HepG2 (cell line): ENCODE measurements at regions not wholly inside any gene's neighbourhood (a gene's known extent, or its start where the extent isn't known, plus 50 kb on each side); places are given as distances from the start of the nearest gene placed in this dataset.

Experiments
- ATAC-seq: fragments of 200-7000 bp; cut with Tn5 transposase; 3 replicates; pipeline ENCODE4 v1.9.1; 2020; ENCODE audit warnings: mild to moderate bottlenecking, moderate library complexity
- BruUV-seq: library from RNA; stranded (reverse); fragments of 400-500 nt; replicated peaks from 2 replicates; lab custom pipeline; 2021; lab: Mats Ljungman, UMichigan
- CTCF ChIA-PET: fragments of 300-600 bp; formaldehyde crosslinking; extraction: SDS; loops from one replicate; lab custom pipeline; 2021; ENCODE audit warnings: low total read pairs, inconsistent platforms, low intra/inter-chr PET ratio; lab: Yijun Ruan, JAX
- POLR2A ChIA-PET: fragments of 350-600 bp; sonication (Branson Sonifier 250); formaldehyde crosslinking; loops from one replicate; lab custom pipeline; 2020; ENCODE audit warnings: antibody characterized with exemption, inconsistent platforms; lab: Yijun Ruan, JAX
- DNase-seq: peaks from one replicate; pipeline ENCODE4 v3.0.0-alpha.2; 2015; ENCODE audit warnings: low spot score
- FAIRE-seq: peaks from 3 replicates; lab custom pipeline; 2011; peaks lifted over from hg19 to GRCh38; lab: Jason Lieb, UNC
- H2AFZ ChIP-seq: one replicate; pipeline ENCODE4 v1.6.1; 2011; ENCODE audit warnings: low read length, inconsistent platforms
- H3K27ac ChIP-seq: fragments of 300-600 bp; 3 replicates; pipeline ENCODE4 v1.8.0; 2011; ENCODE audit warnings: mixed run types, mild to moderate bottlenecking, mixed read lengths, low read length, inconsistent platforms; ENCODE audit not compliant: insufficient read depth; ENCODE audit errors: extremely low read length
- H3K27me3 ChIP-seq, 2 experiments: fragments of 200-600 bp in 1 of 2; 2 replicates in 1 of 2; 3 replicates in 1 of 2; pipeline versions ENCODE4 v1.6.0 to v1.8.0; 2011; ENCODE audit warnings: low read length in 2 of 2, mild to moderate bottlenecking in 2 of 2, moderate library complexity in 2 of 2, inconsistent platforms in 1 of 2; ENCODE audit not compliant: insufficient read depth in 2 of 2, control insufficient read depth in 1 of 2
- H3K36me3 ChIP-seq, 2 experiments: fragments of 200-600 bp in 1 of 2; replicated peaks in 1 of 2; 2 replicates in 1 of 2; 3 replicates in 1 of 2; pipeline versions ENCODE4 v1.5.1 to v1.8.0; 2011; ENCODE audit warnings: low read length in 2 of 2, inconsistent platforms in 1 of 2; ENCODE audit not compliant: insufficient read depth in 2 of 2, control insufficient read depth in 1 of 2
- H3K4me1 ChIP-seq: 2 replicates; pipeline ENCODE4 v1.5.1; 2012; ENCODE audit warnings: low read length, inconsistent platforms; ENCODE audit not compliant: insufficient read depth
- H3K4me2 ChIP-seq: 2 replicates; pipeline ENCODE4 v1.6.0; 2011; ENCODE audit warnings: low read depth, low read length, inconsistent platforms
- H3K4me3 ChIP-seq, 3 experiments: fragments of 200-600 bp in 1 of 3; sonication (generic), shearing (Covaris generic) in 1 of 3; replicated peaks in 1 of 3; 2 replicates each; pipeline ENCODE4 v1.5.1; 2011 to 2016; ENCODE audit warnings: low read length in 3 of 3, inconsistent platforms in 2 of 3, low read depth in 2 of 3, mild to moderate bottlenecking in 2 of 3, control low read depth in 1 of 3, mixed read lengths in 1 of 3; ENCODE audit not compliant: insufficient read depth in 1 of 3
- H3K79me2 ChIP-seq: one replicate; pipeline ENCODE4 v1.6.1; 2011; ENCODE audit warnings: low read length, inconsistent platforms; ENCODE audit not compliant: insufficient read depth
- H3K9ac ChIP-seq: 2 replicates; pipeline ENCODE4 v1.6.0; 2011; ENCODE audit warnings: mild to moderate bottlenecking, low read depth, low read length, inconsistent platforms; ENCODE audit not compliant: insufficient read depth
- H3K9me3 ChIP-seq: 2 replicates; pipeline ENCODE4 v1.5.1; 2012; ENCODE audit warnings: mild to moderate bottlenecking, low read length
- H4K20me1 ChIP-seq: 2 replicates; pipeline ENCODE4 v1.6.0; 2011; ENCODE audit warnings: inconsistent platforms, mild to moderate bottlenecking, low read length, moderate library complexity; ENCODE audit not compliant: insufficient read depth
- ATF6 ChIP-seq: sonication (generic); formaldehyde crosslinking; conservative IDR thresholded peaks from 2 replicates; pipeline ENCODE4 v1.4.0; 2020; ENCODE audit warnings: missing genetic modification reagents
- MYPOP ChIP-seq: sonication (generic); formaldehyde crosslinking; IDR thresholded peaks from 2 replicates; pipeline ENCODE4 v1.8.1; 2023; ENCODE audit warnings: mild to moderate bottlenecking, moderate library complexity, missing genetic modification reagents
- SRY ChIP-seq: sonication (generic); formaldehyde crosslinking; IDR thresholded peaks from 2 replicates; pipeline ENCODE4 v1.8.0; 2022; ENCODE audit warnings: mild to moderate bottlenecking, missing genetic modification reagents
- ZNF276 ChIP-seq: sonication (generic); formaldehyde crosslinking; IDR thresholded peaks from 2 replicates; pipeline ENCODE4 v1.4.0; 2020; ENCODE audit warnings: mild to moderate bottlenecking, low read depth, missing genetic modification reagents
- ZNF850 ChIP-seq: sonication (generic); formaldehyde crosslinking; conservative IDR thresholded peaks from 2 replicates; pipeline ENCODE4 v1.9.0; 2021; ENCODE audit warnings: mild to moderate bottlenecking, missing genetic modification reagents
- WGBS: methylation state at CpG from one replicate; pipeline ENCODE4 v1.1.6; 2017; ENCODE audit warnings: low lambda C conversion rate; 5-methylcytosine and 5-hydroxymethylcytosine counted together
- in situ Hi-C: cut with HindIII; loops from 2 replicates; pipeline ENCODE4 v1.10.0; 2017; ENCODE audit warnings: low pct_unique_long_range_greater_than_20kb; ENCODE audit not compliant: extremely low pct_ligation_motif_present
- intact Hi-C: fragments of 100-400 bp; cut with micrococcal nuclease; formaldehyde crosslinking; loops from one replicate; pipeline ENCODE4 v1.10.0; 2022; ENCODE audit not compliant: unreplicated experiment

GRCh38 chr4:14155803-14156202, 528.3 kb upstream of the BOD1L1 start:
- FAIRE-seq = no peak
- CTCF ChIA-PET = no interaction called here
- POLR2A ChIA-PET = no interaction called here
- Histone ChIP-seq H3K27me3 (no peaks in the 10 kb centered on the region), H3K36me3 (no peaks in the 10 kb centered on the region), H3K9me3 (peaks cover 77% of the 10 kb centered on the region), H3K4me3 (no peak overlapping the region), H3K79me2 (no peaks in the 10 kb centered on the region), H3K4me1 (no peaks in the 10 kb centered on the region), H3K9ac (no peak overlapping the region), H3K4me2 (no peak overlapping the region), H3K27ac (no peak overlapping the region), H4K20me1 (no peaks in the 10 kb centered on the region), H2AFZ (no peak overlapping the region)
- intact Hi-C loops (no loop called here), in situ Hi-C loops (no loop called here)
- WGBS = 20% methylated on average over 3 of the region's 3 CpGs
- TF ChIP-seq ZNF276 (CRISPR knock-in tag) = no peak
- TF ChIP-seq MYPOP (CRISPR knock-in tag) = no peak
- no peak for TF ChIP-seq SRY (CRISPR knock-in tag)
- no peak for TF ChIP-seq ATF6 (CRISPR knock-in tag)
- no peak for TF ChIP-seq ZNF850
- BruUV-seq = no TSS peak
- ATAC-seq = no peak
- no peak for DNase-seq
